ENCODE measurements at regions not wholly inside any gene's neighbourhood (a gene's known extent, or its start where the extent isn't known, plus 50 kb on each side); places are given as distances from the start of the nearest gene placed in this dataset.

GRCh38 chr9:23160491-23160890 lies 665.5 kb downstream of the ELAVL2 start:
- Histone ChIP-seq H3K79me2 (ENCODE audit: control insufficient read depth, low read length) (no peaks in the 10 kb centered on the region), H3K27me3 (ENCODE audit: control insufficient read depth, low read length) (no peaks in the 10 kb centered on the region), H3K36me3 (ENCODE audit: control insufficient read depth, low read length) (no peaks in the 10 kb centered on the region), H3K4me1 (ENCODE audit: control insufficient read depth, low read length) (no peaks in the 10 kb centered on the region), H4K20me1 (ENCODE audit: control insufficient read depth, insufficient read depth, low read depth, low read length) (no peaks in the 10 kb centered on the region), H3K27ac (ENCODE audit: low read depth, low read length) (no peak overlapping the region), H3K4me2 (ENCODE audit: low read length) (no peak overlapping the region), H3F3A (ENCODE audit: control insufficient read depth, insufficient read depth) (no peaks in the 10 kb centered on the region), H3K9me2 (replicated peaks; ENCODE audit: control insufficient read depth, low read length) (no peaks in the 10 kb centered on the region), H3K9me3 (ENCODE audit: control insufficient read depth, insufficient read depth, low read length) (no peaks in the 10 kb centered on the region), H3K4me3 (ENCODE audit: low read length) (no peak overlapping the region)
- TF ChIP-seq CTCF (IDR thresholded peaks at IDR 0.05; ENCODE audit: low read depth, low read length, poor library complexity, severe bottlenecking): no peak

- Histone ChIP-seq H3K79me2 (ENCODE audit: control insufficient read depth, low read length) (no peaks in the 10 kb centered on the region), H3K4me3 (ENCODE audit: low read length) (no peak overlapping the region), H3K36me3 (ENCODE audit: control insufficient read depth, low read length) (no peaks in the 10 kb centered on the region), H3K4me2 (ENCODE audit: low read length) (no peak overlapping the region), H3F3A (ENCODE audit: control insufficient read depth, insufficient read depth) (no peaks in the 10 kb centered on the region), H3K4me1 (ENCODE audit: control insufficient read depth, low read length) (no peaks in the 10 kb centered on the region), H3K27ac (ENCODE audit: low read depth, low read length) (no peak overlapping the region), H3K9me3 (ENCODE audit: control insufficient read depth, insufficient read depth, low read length) (no peaks in the 10 kb centered on the region), H3K9me2 (replicated peaks; ENCODE audit: control insufficient read depth, low read length) (no peaks in the 10 kb centered on the region), H4K20me1 (ENCODE audit: control insufficient read depth, insufficient read depth, low read depth, low read length) (no peaks in the 10 kb centered on the region), H3K27me3 (ENCODE audit: control insufficient read depth, low read length) (no peaks in the 10 kb centered on the region)
- TF ChIP-seq EZH2phosphoT487 (IDR thresholded peaks at IDR 0.05; ENCODE audit: borderline replicate concordance, low read length) (no peak), CTCF (IDR thresholded peaks at IDR 0.05; ENCODE audit: low read depth, low read length, poor library complexity, severe bottlenecking) (no peak)
Measured at GRCh38 chr9:23160952-23161469, 665.0 kb downstream of the ELAVL2 start.

- Histone ChIP-seq H3K27me3 (ENCODE audit: control insufficient read depth, low read length) (no peaks in the 10 kb centered on the region), H3K27ac (ENCODE audit: low read depth, low read length) (no peak overlapping the region), H3K9me2 (replicated peaks; ENCODE audit: control insufficient read depth, low read length) (no peaks in the 10 kb centered on the region), H3K9me3 (ENCODE audit: control insufficient read depth, insufficient read depth, low read length) (no peaks in the 10 kb centered on the region), H3K36me3 (ENCODE audit: control insufficient read depth, low read length) (no peaks in the 10 kb centered on the region), H3K4me1 (ENCODE audit: control insufficient read depth, low read length) (no peaks in the 10 kb centered on the region), H4K20me1 (ENCODE audit: control insufficient read depth, insufficient read depth, low read depth, low read length) (no peaks in the 10 kb centered on the region), H3K4me3 (ENCODE audit: low read length) (no peak overlapping the region), H3K79me2 (ENCODE audit: control insufficient read depth, low read length) (no peaks in the 10 kb centered on the region), H3K4me2 (ENCODE audit: low read length) (no peak overlapping the region), H3F3A (ENCODE audit: control insufficient read depth, insufficient read depth) (no peaks in the 10 kb centered on the region)
- TF ChIP-seq CTCF (IDR thresholded peaks at IDR 0.05; ENCODE audit: low read depth, low read length, poor library complexity, severe bottlenecking) (no peak), EZH2phosphoT487 (IDR thresholded peaks at IDR 0.05; ENCODE audit: borderline replicate concordance, low read length) (no peak)
Measured at GRCh38 chr9:23162789-23163188, 663.3 kb downstream of the ELAVL2 start.

- Histone ChIP-seq H3F3A (ENCODE audit: control insufficient read depth, insufficient read depth) (no peaks in the 10 kb centered on the region), H4K20me1 (ENCODE audit: control insufficient read depth, insufficient read depth, low read depth, low read length) (no peaks in the 10 kb centered on the region), H3K79me2 (ENCODE audit: control insufficient read depth, low read length) (no peaks in the 10 kb centered on the region), H3K9me3 (ENCODE audit: control insufficient read depth, insufficient read depth, low read length) (no peaks in the 10 kb centered on the region), H3K36me3 (ENCODE audit: control insufficient read depth, low read length) (no peaks in the 10 kb centered on the region), H3K27ac (ENCODE audit: low read depth, low read length) (no peak overlapping the region), H3K9me2 (replicated peaks; ENCODE audit: control insufficient read depth, low read length) (no peaks in the 10 kb centered on the region), H3K27me3 (ENCODE audit: control insufficient read depth, low read length) (no peaks in the 10 kb centered on the region), H3K4me1 (ENCODE audit: control insufficient read depth, low read length) (no peaks in the 10 kb centered on the region), H3K4me2 (ENCODE audit: low read length) (no peak overlapping the region), H3K4me3 (ENCODE audit: low read length) (no peak overlapping the region)
- TF ChIP-seq EZH2phosphoT487 (IDR thresholded peaks at IDR 0.05; ENCODE audit: borderline replicate concordance, low read length) (no peak), CTCF (IDR thresholded peaks at IDR 0.05; ENCODE audit: low read depth, low read length, poor library complexity, severe bottlenecking) (no peak)
Measured at GRCh38 chr9:23171479-23171878, 654.6 kb downstream of the ELAVL2 start.

All from DOHH2 (cell line).